ENCODE measurements at regions not wholly inside any gene's neighbourhood (a gene's known extent, or its start where the extent isn't known, plus 50 kb on each side); places are given as distances from the start of the nearest gene placed in this dataset.

DNA sequence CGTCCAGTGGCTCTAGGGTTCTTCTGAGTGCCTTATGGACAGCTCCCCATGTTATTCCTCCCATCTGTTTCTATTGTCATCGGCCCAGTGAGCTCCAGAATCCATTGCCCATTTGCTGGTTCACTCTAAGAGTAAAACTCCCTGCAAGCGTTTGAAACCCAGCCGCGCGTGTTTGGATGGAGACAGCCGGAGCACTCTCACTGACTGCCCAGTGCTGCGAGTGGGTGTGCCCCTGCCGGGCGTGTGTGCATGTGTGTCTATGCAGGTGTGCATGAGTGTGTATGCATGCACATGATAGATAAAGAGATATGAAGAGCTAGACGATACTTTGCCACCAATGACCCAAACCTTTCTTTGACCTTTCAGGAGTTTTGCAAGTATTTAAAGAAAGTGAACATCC lies 347.2 kb upstream of the MKI67 start:
- no peaks in the 10 kb centered on the region for H3K4me1 ChIP-seq (ENCODE audit: control insufficient read depth in 2 of 2, insufficient read depth in 2 of 2, low read length in 2 of 2)
- POLR2A ChIA-PET = no interaction called here
- CTCF ChIA-PET = no interaction called here
- H3K4me3 Mint-ChIP-seq = no peak overlapping the region
- intact Hi-C loops (cut with micrococcal nuclease) = no loop called here
- ATAC-seq = no peak
- H3K36me3 ChIP-seq (ENCODE audit: control insufficient read depth in 2 of 3, insufficient read depth in 3 of 3, low read length in 3 of 3) = no peaks in the 10 kb centered on the region
- no peak overlapping the region for H3K27ac Mint-ChIP-seq
- peaks cover 0 to 4% (median 0%) of the 10 kb centered on the region in 5 donors for H3K27me3 Mint-ChIP-seq
- no peaks in the 10 kb centered on the region for H3K27me3 ChIP-seq (ENCODE audit: control insufficient read depth in 2 of 2, insufficient read depth in 2 of 2, low read length in 2 of 2)
- no peaks in the 10 kb centered on the region for H3K9me3 ChIP-seq (ENCODE audit: control insufficient read depth in 2 of 3, low read length in 3 of 3)
- no peaks in the 10 kb centered on the region for H3K36me3 Mint-ChIP-seq
- H3K4me3 ChIP-seq (ENCODE audit: low read length) = no peak overlapping the region
- H3K4me1 Mint-ChIP-seq = no peaks in the 10 kb centered on the region
- H3K9me3 Mint-ChIP-seq = no peaks in the 10 kb centered on the region
- H3K27ac ChIP-seq (ENCODE audit: low read depth, low read length) = no peak overlapping the region
- DNase-seq = no peak

- Histone ChIP-seq H3K9me3 (ENCODE audit: control insufficient read depth in 2 of 3, low read length in 3 of 3) (no peaks in the 10 kb centered on the region), H3K27ac (ENCODE audit: low read depth, low read length) (no peak overlapping the region), H3K36me3 (ENCODE audit: control insufficient read depth in 2 of 3, insufficient read depth in 3 of 3, low read length in 3 of 3) (no peaks in the 10 kb centered on the region), H3K27me3 (ENCODE audit: control insufficient read depth in 2 of 2, insufficient read depth in 2 of 2, low read length in 2 of 2) (no peaks in the 10 kb centered on the region), H3K4me1 (ENCODE audit: control insufficient read depth in 2 of 2, insufficient read depth in 2 of 2, low read length in 2 of 2) (no peaks in the 10 kb centered on the region), H3K4me3 (ENCODE audit: low read length) (no peak overlapping the region)
- POLR2A ChIA-PET = no interaction called here
- H3K27me3 Mint-ChIP-seq = peaks cover 0 to 4% (median 0%) of the 10 kb centered on the region in 5 donors
- no peaks in the 10 kb centered on the region for H3K36me3 Mint-ChIP-seq
- ATAC-seq = no peak
- no peaks in the 10 kb centered on the region for H3K9me3 Mint-ChIP-seq
- CTCF ChIA-PET = no interaction called here
- intact Hi-C loops (cut with micrococcal nuclease) = no loop called here
- DNase-seq = no peak
- no peak overlapping the region for H3K4me3 Mint-ChIP-seq
- H3K4me1 Mint-ChIP-seq = no peaks in the 10 kb centered on the region
- no peak overlapping the region for H3K27ac Mint-ChIP-seq
Observed at GRCh38 chr10:128473911-128474310, 347.7 kb upstream of the MKI67 start.

- Mint-ChIP-seq H3K27me3 (peaks cover 0 to 4% (median 0%) of the 10 kb centered on the region in 5 donors), H3K36me3 (no peaks in the 10 kb centered on the region), H3K4me1 (no peaks in the 10 kb centered on the region), H3K9me3 (peaks cover 0 to 2% (median 0%) of the 10 kb centered on the region in 11 donors), H3K27ac (no peak overlapping the region), H3K4me3 (no peak overlapping the region)
- intact Hi-C loops (cut with micrococcal nuclease) = no loop called here
- DNase-seq (no peak), ATAC-seq (no peak)
- no peaks in the 10 kb centered on the region for H3K4me1 ChIP-seq (ENCODE audit: control insufficient read depth in 2 of 2, insufficient read depth in 2 of 2, low read length in 2 of 2)
- H3K27ac ChIP-seq (ENCODE audit: low read depth, low read length) = no peak overlapping the region
- ChIA-PET POLR2A (no interaction called here), CTCF (no interaction called here)
- no peak overlapping the region for H3K4me3 ChIP-seq (ENCODE audit: low read length)
- no peaks in the 10 kb centered on the region for H3K27me3 ChIP-seq (ENCODE audit: control insufficient read depth in 2 of 2, insufficient read depth in 2 of 2, low read length in 2 of 2)
- no peaks in the 10 kb centered on the region for H3K9me3 ChIP-seq (ENCODE audit: control insufficient read depth in 2 of 3, low read length in 3 of 3)
- no peaks in the 10 kb centered on the region for H3K36me3 ChIP-seq (ENCODE audit: control insufficient read depth in 2 of 3, insufficient read depth in 3 of 3, low read length in 3 of 3)
Observed at GRCh38 chr10:128474571-128474970, 348.3 kb upstream of the MKI67 start.

DNA sequence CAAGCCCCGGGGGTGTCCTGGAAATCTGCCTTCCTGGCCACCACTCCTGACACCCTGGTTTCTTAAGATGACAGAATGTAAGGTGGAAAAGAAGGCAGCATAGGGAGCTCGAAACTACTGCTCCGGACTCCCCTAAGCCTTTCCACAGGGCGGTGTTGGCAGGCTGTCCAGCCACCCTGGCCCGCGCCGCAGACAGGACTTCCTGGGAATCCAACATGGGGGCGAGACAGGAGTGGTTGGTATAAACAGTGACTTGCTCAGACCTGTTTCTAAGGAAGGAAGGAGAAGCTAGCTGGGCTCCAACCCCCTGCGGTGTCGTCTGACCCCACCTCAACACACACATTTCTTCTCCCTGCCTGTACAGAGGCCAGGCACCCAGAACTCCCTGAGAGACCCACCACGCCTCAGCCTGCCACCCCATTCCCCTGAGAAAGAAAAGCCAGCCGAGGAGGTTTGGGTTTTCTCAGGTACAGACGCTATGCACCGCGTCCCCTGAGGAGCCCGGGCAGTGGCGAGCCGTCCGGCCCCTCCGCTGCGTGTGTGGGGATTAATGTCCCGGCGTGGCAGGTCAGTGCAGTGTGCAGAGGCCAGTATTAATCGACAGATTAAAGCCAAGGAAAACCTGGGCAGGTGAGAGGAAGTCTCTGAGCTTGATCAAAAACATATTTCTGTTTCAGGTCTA lies 349.6 kb upstream of the MKI67 start:
- CTCF ChIA-PET = no interaction called here
- POLR2A ChIA-PET = no interaction called here

GRCh38 chr10:128476368-128476725 lies 350.1 kb upstream of the MKI67 start:
- H3K36me3 Mint-ChIP-seq = no peaks in the 10 kb centered on the region
- H3K4me1 Mint-ChIP-seq = no peaks in the 10 kb centered on the region
- H3K4me3 Mint-ChIP-seq = no peak overlapping the region
- H3K27me3 Mint-ChIP-seq = peaks cover 0 to 11% (median 0%) of the 10 kb centered on the region in 5 donors
- ATAC-seq (no peak), DNase-seq (no peak)
- intact Hi-C loops (cut with micrococcal nuclease) = no loop called here
- no peaks in the 10 kb centered on the region for H3K4me1 ChIP-seq (ENCODE audit: control insufficient read depth in 2 of 2, insufficient read depth in 2 of 2, low read length in 2 of 2)
- no peak overlapping the region for H3K4me3 ChIP-seq (ENCODE audit: low read length)
- POLR2A ChIA-PET = no interaction called here
- H3K9me3 Mint-ChIP-seq = peaks cover 0 to 5% (median 0%) of the 10 kb centered on the region in 11 donors
- no peaks in the 10 kb centered on the region for H3K27me3 ChIP-seq (ENCODE audit: control insufficient read depth in 2 of 2, insufficient read depth in 2 of 2, low read length in 2 of 2)
- H3K27ac ChIP-seq (ENCODE audit: low read depth, low read length) = no peak overlapping the region
- no peaks in the 10 kb centered on the region for H3K36me3 ChIP-seq (ENCODE audit: control insufficient read depth in 2 of 3, insufficient read depth in 3 of 3, low read length in 3 of 3)
- CTCF ChIA-PET = no interaction called here
- H3K9me3 ChIP-seq (ENCODE audit: control insufficient read depth in 2 of 3, low read length in 3 of 3) = no peaks in the 10 kb centered on the region
- no peak overlapping the region for H3K27ac Mint-ChIP-seq

More for the DNA sequence above, 349.6 kb upstream of the MKI67 start:
- Histone ChIP-seq H3K4me3 (ENCODE audit: low read length) (no peak overlapping the region), H3K27ac (ENCODE audit: low read depth, low read length) (no peak overlapping the region), H3K4me1 (ENCODE audit: control insufficient read depth in 2 of 2, insufficient read depth in 2 of 2, low read length in 2 of 2) (no peaks in the 10 kb centered on the region), H3K27me3 (ENCODE audit: control insufficient read depth in 2 of 2, insufficient read depth in 2 of 2, low read length in 2 of 2) (no peaks in the 10 kb centered on the region), H3K9me3 (ENCODE audit: control insufficient read depth in 2 of 3, low read length in 3 of 3) (no peaks in the 10 kb centered on the region), H3K36me3 (ENCODE audit: control insufficient read depth in 2 of 3, insufficient read depth in 3 of 3, low read length in 3 of 3) (no peaks in the 10 kb centered on the region)
- Mint-ChIP-seq H3K27me3 (peaks cover 0 to 5% (median 0%) of the 10 kb centered on the region in 5 donors), H3K4me3 (no peak overlapping the region), H3K9me3 (peaks cover 0 to 4% (median 0%) of the 10 kb centered on the region in 11 donors), H3K4me1 (no peaks in the 10 kb centered on the region), H3K36me3 (no peaks in the 10 kb centered on the region), H3K27ac (no peak overlapping the region)
- ATAC-seq = no peak
- no peak for DNase-seq
- intact Hi-C loops (cut with micrococcal nuclease) = no loop called here

DNA sequence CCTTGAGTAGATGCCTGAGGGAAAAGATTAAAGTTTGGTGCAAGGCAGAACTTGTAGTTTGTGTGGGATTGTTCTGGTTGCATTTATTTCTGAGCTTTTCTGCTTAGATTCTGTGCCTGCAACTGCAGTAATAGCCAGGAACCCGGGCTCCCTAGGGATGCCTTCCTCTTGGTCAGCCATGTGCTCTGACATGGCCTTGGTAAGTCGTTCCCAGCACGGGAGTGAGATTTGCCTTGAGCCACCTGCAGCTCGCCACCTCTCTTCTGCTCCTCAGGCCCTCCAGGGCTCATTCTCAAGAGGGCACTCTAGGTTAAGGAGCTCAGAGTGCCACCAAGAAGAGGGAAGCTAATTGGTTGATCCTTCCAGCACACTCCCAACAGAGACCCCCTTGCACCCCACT lies 350.6 kb upstream of the MKI67 start:
- peaks cover 0 to 12% (median 0%) of the 10 kb centered on the region in 5 donors for H3K27me3 Mint-ChIP-seq
- no peak overlapping the region for H3K27ac Mint-ChIP-seq
- ATAC-seq (no peak), DNase-seq (no peak)
- H3K4me3 ChIP-seq (ENCODE audit: low read length) = no peak overlapping the region
- ChIA-PET CTCF (no interaction called here), POLR2A (no interaction called here)
- no peak overlapping the region for H3K27ac ChIP-seq (ENCODE audit: low read depth, low read length)
- no peaks in the 10 kb centered on the region for H3K36me3 ChIP-seq (ENCODE audit: control insufficient read depth in 2 of 3, insufficient read depth in 3 of 3, low read length in 3 of 3)
- peaks cover 0 to 6% (median 0%) of the 10 kb centered on the region in 11 donors for H3K9me3 Mint-ChIP-seq
- no peaks in the 10 kb centered on the region for H3K4me1 ChIP-seq (ENCODE audit: control insufficient read depth in 2 of 2, insufficient read depth in 2 of 2, low read length in 2 of 2)
- H3K4me1 Mint-ChIP-seq = no peaks in the 10 kb centered on the region
- no peaks in the 10 kb centered on the region for H3K27me3 ChIP-seq (ENCODE audit: control insufficient read depth in 2 of 2, insufficient read depth in 2 of 2, low read length in 2 of 2)
- no peaks in the 10 kb centered on the region for H3K9me3 ChIP-seq (ENCODE audit: control insufficient read depth in 2 of 3, low read length in 3 of 3)
- no peak overlapping the region for H3K4me3 Mint-ChIP-seq
- intact Hi-C loops (cut with micrococcal nuclease) = no loop called here
- no peaks in the 10 kb centered on the region for H3K36me3 Mint-ChIP-seq

- POLR2A ChIA-PET = no interaction called here
- H3K4me1 Mint-ChIP-seq = no peaks in the 10 kb centered on the region
- no peaks in the 10 kb centered on the region for H3K36me3 Mint-ChIP-seq
- no peak overlapping the region for H3K4me3 Mint-ChIP-seq
- no peaks in the 10 kb centered on the region for H3K4me1 ChIP-seq (ENCODE audit: control insufficient read depth in 2 of 2, insufficient read depth in 2 of 2, low read length in 2 of 2)
- H3K36me3 ChIP-seq (ENCODE audit: control insufficient read depth in 2 of 3, insufficient read depth in 3 of 3, low read length in 3 of 3) = no peaks in the 10 kb centered on the region
- peaks cover 0 to 7% (median 0%) of the 10 kb centered on the region in 11 donors for H3K9me3 Mint-ChIP-seq
- peaks cover 0 to 12% (median 0%) of the 10 kb centered on the region in 5 donors for H3K27me3 Mint-ChIP-seq
- H3K4me3 ChIP-seq (ENCODE audit: low read length) = no peak overlapping the region
- intact Hi-C loops (cut with micrococcal nuclease) = no loop called here
- H3K27ac Mint-ChIP-seq = no peak overlapping the region
- DNase-seq (no peak), ATAC-seq (no peak)
- H3K9me3 ChIP-seq (ENCODE audit: control insufficient read depth in 2 of 3, low read length in 3 of 3) = no peaks in the 10 kb centered on the region
- CTCF ChIA-PET = no interaction called here
- no peaks in the 10 kb centered on the region for H3K27me3 ChIP-seq (ENCODE audit: control insufficient read depth in 2 of 2, insufficient read depth in 2 of 2, low read length in 2 of 2)
- H3K27ac ChIP-seq (ENCODE audit: low read depth, low read length) = no peak overlapping the region
Observed at GRCh38 chr10:128480601-128481000, 354.4 kb upstream of the MKI67 start.
